ENCODE measurements at regions not wholly inside any gene's neighbourhood (a gene's known extent, or its start where the extent isn't known, plus 50 kb on each side); places are given as distances from the start of the nearest gene placed in this dataset.

GRCh38 chr12:29883941-29884554 is 100.3 kb upstream of the TMTC1 start:
- Histone ChIP-seq H3K4me2 (no peak overlapping the region), H3K27me3 (no peaks in the 10 kb centered on the region), H3K4me3 (no peak overlapping the region), H3K9me3 (ENCODE audit: low read depth) (no peaks in the 10 kb centered on the region), H4K20me1 (ENCODE audit: insufficient read depth, poor library complexity, severe bottlenecking) (no peaks in the 10 kb centered on the region), H3K79me2 (no peaks in the 10 kb centered on the region), H3K27ac (no peak overlapping the region), H3K9me2 (replicated peaks; ENCODE audit: insufficient read depth) (no peaks in the 10 kb centered on the region), H3K4me1 (ENCODE audit: insufficient read depth) (no peaks in the 10 kb centered on the region), H3K36me3 (replicated peaks; ENCODE audit: insufficient read depth, low read depth) (no peaks in the 10 kb centered on the region), H2AFZ (no peak overlapping the region)
- TF ChIP-seq EZH2phosphoT487 (IDR thresholded peaks at IDR 0.05; ENCODE audit: low read depth, severe bottlenecking, unreplicated experiment) (no peak), EZH2 (IDR thresholded peaks at IDR 0.05; ENCODE audit: borderline replicate concordance) (no peak), CTCF (IDR thresholded peaks at IDR 0.05; ENCODE audit: poor library complexity) (no peak)
- WGBS (ENCODE audit: low lambda C conversion rate, missing lambda C conversion rate) = 79% methylated on average over 4 of the region's 4 CpGs
- DNase-seq (ENCODE audit: low spot score) = no peak

GRCh38 chr12:29883525-29883924 is 99.8 kb upstream of the TMTC1 start:
- Histone ChIP-seq H2AFZ (no peak overlapping the region), H3K4me1 (ENCODE audit: insufficient read depth) (no peaks in the 10 kb centered on the region), H3K9me2 (replicated peaks; ENCODE audit: insufficient read depth) (no peaks in the 10 kb centered on the region), H4K20me1 (ENCODE audit: insufficient read depth, poor library complexity, severe bottlenecking) (no peaks in the 10 kb centered on the region), H3K4me3 (no peak overlapping the region), H3K27ac (no peak overlapping the region), H3K9me3 (ENCODE audit: low read depth) (no peaks in the 10 kb centered on the region), H3K4me2 (no peak overlapping the region), H3K36me3 (replicated peaks; ENCODE audit: insufficient read depth, low read depth) (no peaks in the 10 kb centered on the region), H3K27me3 (no peaks in the 10 kb centered on the region), H3K79me2 (no peaks in the 10 kb centered on the region)
- DNase-seq (ENCODE audit: low spot score) = no peak
- TF ChIP-seq EZH2phosphoT487 (IDR thresholded peaks at IDR 0.05; ENCODE audit: low read depth, severe bottlenecking, unreplicated experiment) (no peak), CTCF (IDR thresholded peaks at IDR 0.05; ENCODE audit: poor library complexity) (no peak), EZH2 (IDR thresholded peaks at IDR 0.05; ENCODE audit: borderline replicate concordance) (no peak)

- H3K36me3 ChIP-seq (replicated peaks; ENCODE audit: insufficient read depth, low read depth) = no peaks in the 10 kb centered on the region
- no peaks in the 10 kb centered on the region for H3K4me1 ChIP-seq (ENCODE audit: insufficient read depth)
- no peak overlapping the region for H3K27ac ChIP-seq
- H4K20me1 ChIP-seq (ENCODE audit: insufficient read depth, poor library complexity, severe bottlenecking) = no peaks in the 10 kb centered on the region
- no peaks in the 10 kb centered on the region for H3K27me3 ChIP-seq
- DNase-seq (ENCODE audit: low spot score) = no peak
- no peak overlapping the region for H3K4me2 ChIP-seq
- no peaks in the 10 kb centered on the region for H3K9me2 ChIP-seq (replicated peaks; ENCODE audit: insufficient read depth)
- 23% methylated on average over 2 of the region's 2 CpGs for WGBS (ENCODE audit: low lambda C conversion rate, missing lambda C conversion rate)
- H3K9me3 ChIP-seq (ENCODE audit: low read depth) = no peaks in the 10 kb centered on the region
- H2AFZ ChIP-seq = no peak overlapping the region
- H3K4me3 ChIP-seq = no peak overlapping the region
- TF ChIP-seq EZH2 (IDR thresholded peaks at IDR 0.05; ENCODE audit: borderline replicate concordance) (no peak), CTCF (IDR thresholded peaks at IDR 0.05; ENCODE audit: poor library complexity) (no peak)
- H3K79me2 ChIP-seq = no peaks in the 10 kb centered on the region
Measured at GRCh38 chr12:29882846-29883245, 99.1 kb upstream of the TMTC1 start.

- H3K4me3 ChIP-seq = no peak overlapping the region
- no peaks in the 10 kb centered on the region for H3K4me1 ChIP-seq (ENCODE audit: insufficient read depth)
- 91% methylated on average over 3 of the region's 3 CpGs for WGBS (ENCODE audit: low lambda C conversion rate, missing lambda C conversion rate)
- H3K4me2 ChIP-seq = no peak overlapping the region
- H3K36me3 ChIP-seq (replicated peaks; ENCODE audit: insufficient read depth, low read depth) = no peaks in the 10 kb centered on the region
- no peak overlapping the region for H3K27ac ChIP-seq
- no peaks in the 10 kb centered on the region for H4K20me1 ChIP-seq (ENCODE audit: insufficient read depth, poor library complexity, severe bottlenecking)
- no peaks in the 10 kb centered on the region for H3K9me2 ChIP-seq (replicated peaks; ENCODE audit: insufficient read depth)
- no peaks in the 10 kb centered on the region for H3K27me3 ChIP-seq
- DNase-seq (ENCODE audit: low spot score) = no peak
- no peak for TF ChIP-seq CTCF (IDR thresholded peaks at IDR 0.05; ENCODE audit: poor library complexity)
- TF ChIP-seq EZH2phosphoT487 (IDR thresholded peaks at IDR 0.05; ENCODE audit: low read depth, severe bottlenecking, unreplicated experiment) = no peak
- TF ChIP-seq EZH2 (IDR thresholded peaks at IDR 0.05; ENCODE audit: borderline replicate concordance) = no peak
- no peak overlapping the region for H2AFZ ChIP-seq
- H3K9me3 ChIP-seq (ENCODE audit: low read depth) = no peaks in the 10 kb centered on the region
- H3K79me2 ChIP-seq = no peaks in the 10 kb centered on the region
Measured at GRCh38 chr12:29880987-29881386, 97.2 kb upstream of the TMTC1 start.
